ENCODE measurements at regions not wholly inside any gene's neighbourhood (a gene's known extent, or its start where the extent isn't known, plus 50 kb on each side); places are given as distances from the start of the nearest gene placed in this dataset.

DNA sequence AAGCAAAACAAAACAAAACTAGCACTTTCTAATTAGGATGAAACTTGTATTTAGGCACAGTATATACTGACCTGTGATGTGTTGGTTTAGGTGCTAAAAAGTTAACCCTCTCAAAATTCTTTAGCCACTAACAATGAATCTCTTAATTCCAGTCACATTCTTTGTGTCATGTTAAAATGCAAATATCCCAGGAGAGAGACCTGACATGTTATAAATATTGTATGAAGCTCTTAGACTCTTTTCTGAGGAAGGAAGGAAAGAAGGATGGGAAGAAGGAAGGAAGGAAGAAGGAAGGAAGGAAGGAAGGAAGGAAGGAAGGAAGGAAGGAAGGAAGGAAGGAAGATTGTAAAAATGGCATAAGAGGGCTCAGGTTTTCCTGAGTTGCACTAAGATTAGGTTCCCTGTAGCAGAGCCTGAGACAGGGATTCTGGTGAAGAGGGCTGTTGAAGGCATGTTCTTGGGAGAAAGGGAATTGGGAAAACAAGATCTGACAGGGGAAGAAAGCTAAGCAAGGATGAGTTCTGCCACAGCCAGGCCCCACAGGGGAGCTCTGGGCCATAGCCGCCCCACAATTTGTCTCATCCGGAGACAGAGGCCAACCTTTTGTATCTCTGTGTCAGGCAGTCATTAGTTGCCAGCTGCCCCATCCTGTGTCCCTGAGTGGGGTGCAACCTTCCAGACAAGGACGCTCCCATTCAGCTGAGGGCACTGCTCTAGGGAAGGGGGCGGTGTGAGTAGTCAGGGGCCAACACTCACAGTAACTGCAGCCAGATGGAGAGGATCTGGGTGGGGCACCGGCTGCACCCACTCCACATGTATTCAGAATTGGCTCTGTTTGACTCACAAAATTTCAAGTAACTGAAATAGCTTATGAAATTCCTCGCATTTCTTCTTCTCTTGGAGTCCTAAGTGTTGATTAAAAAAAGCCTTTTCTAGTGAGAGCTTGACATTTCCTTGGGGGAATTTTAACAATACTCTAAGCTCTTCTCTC, 189.3 kb upstream of the ARG1 start:
- DNase-seq (ENCODE audit: low read depth): no peak

DNA sequence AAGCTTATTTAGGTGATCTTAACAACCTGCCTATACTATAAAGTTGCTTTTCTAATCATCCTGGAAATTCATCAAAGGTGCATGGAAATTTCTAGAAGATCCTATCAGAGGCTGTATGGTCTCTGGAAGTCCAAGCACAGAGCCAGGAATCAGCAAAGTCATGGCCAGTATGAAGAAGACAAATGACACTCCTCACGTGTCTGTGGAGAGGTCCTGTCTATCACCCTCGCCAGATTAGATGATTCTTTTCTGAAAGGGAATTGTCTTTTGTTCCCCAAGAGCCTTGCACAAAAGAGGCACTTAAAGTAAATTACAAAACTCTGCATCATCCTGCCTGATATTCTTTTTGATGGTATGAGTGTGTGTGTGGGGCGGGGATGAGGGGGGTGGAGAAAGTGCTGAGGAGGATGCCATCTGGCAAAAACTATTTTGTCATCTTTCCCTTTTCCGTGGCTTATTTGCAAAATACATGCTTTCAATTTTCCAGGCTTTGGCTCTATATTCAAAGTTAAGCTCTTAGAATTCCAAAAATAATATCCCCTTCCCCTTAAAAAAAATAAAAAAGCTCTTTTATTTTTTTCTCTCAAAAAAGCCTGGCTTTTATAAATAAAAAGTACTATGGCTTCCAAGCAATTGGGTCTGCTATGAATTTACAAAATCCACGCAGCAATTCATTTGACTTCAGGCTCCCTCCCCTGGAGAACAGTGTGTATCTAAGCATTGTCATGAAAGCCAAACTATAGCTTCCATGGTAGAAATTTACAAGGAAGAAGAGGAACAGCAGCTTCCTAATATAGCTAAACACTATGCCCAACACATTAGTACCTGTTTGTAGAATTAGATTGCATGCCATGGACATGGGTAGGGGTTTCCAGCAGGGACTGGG, 185.2 kb upstream of the ARG1 start:
- no peak for DNase-seq (ENCODE audit: low read depth)

DNA sequence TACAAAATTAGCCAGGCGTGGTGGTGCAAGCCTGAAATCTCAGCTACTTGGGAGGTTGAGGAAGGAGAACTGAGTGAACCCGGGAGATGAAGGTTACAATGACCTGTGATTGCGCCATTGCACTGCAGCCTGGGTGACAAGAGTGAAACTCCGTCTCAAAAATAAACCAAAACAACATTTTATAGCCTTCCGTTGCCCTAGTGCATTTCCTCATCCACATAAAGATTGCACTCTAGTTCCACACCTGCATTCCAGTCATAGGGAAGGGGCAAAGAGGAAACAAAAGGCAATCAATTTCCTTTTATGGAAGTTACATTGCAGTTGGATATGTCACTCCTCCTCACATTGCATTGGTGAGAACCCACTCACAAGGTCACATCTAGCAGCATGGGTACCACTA, 182.7 kb upstream of the ARG1 start:
- DNase-seq (ENCODE audit: low read depth): no peak

DNA sequence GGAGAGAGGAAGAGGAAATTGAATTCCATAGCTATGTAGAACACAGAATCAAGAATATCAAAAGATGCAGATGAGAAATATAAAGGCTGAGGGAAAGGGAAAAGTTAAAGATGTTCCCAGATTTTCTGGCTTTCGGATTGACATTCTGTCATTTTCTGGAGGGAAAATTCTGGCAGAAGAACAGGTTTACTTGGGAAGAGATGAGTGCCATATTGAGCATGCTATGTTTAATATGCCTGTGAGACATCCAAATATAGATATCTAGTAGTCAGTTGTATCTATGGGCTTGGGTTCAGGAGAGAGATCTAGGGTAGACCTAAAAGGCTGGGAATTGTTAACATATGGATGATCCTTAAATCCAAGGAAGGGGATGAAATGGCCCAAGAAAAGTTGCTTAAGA, 181.9 kb upstream of the ARG1 start:
- DNase-seq (ENCODE audit: low read depth): no peak

DNA sequence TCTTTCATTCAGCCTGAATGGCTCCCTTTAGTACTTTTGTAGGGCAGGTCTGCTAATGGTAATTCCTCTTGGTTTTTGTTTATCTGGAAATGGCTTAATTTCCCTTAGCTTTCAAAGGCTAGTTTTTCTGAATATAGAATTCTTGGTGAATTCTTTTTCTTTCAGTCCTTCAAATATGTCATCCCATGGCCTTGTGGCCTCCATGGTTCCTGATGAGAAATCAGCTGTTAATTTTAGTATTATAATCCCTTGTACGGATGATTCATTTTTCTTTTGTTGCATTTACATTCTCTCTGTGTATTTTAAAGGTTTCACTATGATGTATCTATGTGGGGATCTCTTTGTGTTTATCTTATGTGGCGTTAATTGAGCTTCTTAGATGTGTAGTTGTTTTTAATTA, 179.6 kb upstream of the ARG1 start:
- no peak for DNase-seq (ENCODE audit: low read depth)

DNA sequence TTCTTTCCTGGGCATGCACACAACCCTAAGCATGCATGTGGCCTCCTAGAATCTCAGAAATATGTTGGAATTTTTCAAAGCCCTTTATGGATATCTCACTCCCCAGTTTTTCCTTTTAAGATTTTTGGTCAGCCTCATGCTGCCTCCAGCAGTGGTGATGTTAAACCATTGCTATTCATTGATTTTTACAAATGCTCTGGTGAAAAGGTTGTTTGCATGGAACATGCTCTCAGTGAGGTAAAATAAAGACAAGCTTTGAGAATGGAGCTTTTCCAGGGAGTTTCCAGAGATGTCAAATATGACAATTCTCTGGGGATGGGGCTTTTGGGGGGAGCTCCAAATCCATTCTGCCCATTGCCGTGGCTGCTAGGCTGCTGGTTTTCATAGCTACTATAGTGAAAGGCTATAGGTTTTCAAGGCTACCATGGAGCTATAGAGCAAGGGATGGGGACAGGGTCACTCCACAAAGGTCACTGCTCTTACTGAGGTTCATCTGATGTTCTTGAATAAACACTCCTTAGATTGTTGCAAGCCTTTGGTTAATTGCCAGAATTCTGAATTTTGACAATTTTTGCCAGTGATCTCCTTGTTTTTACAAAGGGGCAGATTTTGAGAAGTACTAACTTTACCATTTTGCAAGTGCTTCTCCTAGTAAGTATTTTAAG, 178.1 kb upstream of the ARG1 start:
- no peak for DNase-seq (ENCODE audit: low read depth)

DNA sequence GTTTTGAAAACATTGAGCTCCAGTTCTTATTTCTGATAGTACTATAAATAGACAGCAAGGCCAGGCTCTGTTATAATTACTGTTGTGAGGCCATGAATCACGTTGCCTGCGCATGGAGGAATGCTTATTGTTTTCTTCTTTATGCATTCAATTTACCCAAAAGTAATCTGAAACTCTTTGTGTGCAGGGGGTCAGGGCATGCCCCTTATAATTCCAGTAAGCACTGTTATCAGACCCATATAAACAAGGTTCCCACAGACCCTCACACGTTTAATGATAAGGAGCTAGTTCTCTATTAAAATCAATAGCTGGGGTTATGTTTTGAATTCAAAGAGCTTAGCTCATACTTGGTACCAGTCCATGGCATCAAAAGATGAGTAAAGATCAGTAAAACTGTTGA, 174.8 kb upstream of the ARG1 start:
- no peak for DNase-seq (ENCODE audit: low read depth)

DNA sequence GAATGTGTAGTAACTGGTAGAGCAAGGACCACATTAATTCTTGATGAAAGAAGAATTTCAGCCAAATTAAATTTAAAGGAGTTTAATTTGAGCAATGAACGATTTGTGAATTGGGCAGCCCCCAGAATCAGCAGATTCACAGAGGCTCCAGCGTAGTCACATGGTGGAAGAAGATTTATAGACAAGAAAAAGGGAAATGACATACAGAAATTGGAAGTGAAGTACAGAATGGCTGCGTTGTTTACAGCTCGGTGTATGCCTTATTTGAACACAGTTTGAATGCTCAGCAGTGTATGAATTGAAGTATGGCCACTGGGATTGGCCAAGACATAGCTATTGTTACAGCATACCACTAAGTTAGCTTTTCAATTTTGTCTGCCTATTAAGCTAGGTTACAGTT, 173.6 kb upstream of the ARG1 start:
- no peak for DNase-seq (ENCODE audit: low read depth)

DNA sequence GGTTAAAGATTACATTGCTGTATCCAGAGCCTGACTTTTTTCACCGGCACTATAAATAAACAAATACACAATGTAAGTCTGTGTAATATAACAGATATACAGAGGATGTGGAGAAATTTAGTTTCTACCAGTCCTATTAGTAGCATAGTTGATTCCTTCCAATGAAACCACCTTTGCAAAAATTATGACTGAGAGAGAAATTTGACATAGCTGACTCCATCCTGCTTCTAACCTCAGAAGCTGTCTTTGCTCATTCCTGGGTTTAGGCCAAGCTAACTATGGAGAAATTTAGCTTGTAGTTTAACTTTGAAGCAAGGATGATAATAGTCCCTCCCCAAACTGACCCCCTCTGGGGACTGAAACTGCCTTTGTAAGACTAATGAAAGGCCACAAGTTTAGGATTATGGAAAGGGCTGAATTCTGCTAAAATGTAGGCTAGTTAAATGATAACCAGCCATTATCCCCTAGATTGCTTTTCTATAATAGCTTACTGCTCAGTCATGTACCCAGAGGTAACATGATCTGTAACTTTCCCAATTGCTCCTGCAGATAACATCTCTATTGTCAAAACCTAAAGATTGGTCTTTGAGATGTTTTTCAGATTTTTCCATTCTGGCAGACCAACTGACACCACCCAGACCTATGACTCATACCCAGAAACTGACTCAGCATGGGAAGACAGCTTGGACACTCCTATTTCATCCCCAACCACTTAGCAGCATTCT, 172.8 kb upstream of the ARG1 start:
- peak; percentile 67 for DNase-seq (ENCODE audit: low read depth)

DNA sequence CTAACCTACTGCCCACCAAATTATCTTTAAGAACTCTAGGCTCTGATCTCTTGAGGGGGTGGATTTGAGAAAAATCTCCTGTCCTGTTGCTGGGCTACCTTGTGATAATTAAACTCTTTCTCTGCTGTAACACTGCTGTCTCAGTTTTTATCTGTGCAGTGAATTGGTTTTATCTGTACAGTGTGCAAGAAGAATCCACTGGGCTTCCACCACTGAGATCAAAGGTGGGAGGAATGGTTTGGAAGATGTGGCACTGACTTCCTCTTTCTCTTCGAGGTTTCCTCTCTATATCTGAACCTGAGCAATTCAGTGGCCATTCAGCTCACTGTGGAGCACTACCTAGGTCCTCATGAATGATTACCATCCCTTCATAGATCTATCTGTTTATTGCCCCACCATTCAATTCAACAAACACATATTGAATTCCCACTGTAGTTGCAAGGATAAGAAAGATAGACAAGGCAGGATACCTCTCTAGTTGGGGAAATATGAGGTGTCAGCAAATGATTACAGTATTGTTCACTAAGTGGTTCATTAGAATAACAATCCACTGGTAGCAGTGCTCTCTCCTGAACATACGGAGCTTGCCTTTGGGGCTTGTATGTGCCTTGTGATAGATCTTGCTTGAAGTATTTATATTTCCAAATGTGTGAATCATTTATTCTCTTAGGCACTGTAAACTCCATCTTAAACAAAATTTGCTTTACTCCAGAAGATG, 172.1 kb upstream of the ARG1 start:
- no peak for DNase-seq (ENCODE audit: low read depth)

DNA sequence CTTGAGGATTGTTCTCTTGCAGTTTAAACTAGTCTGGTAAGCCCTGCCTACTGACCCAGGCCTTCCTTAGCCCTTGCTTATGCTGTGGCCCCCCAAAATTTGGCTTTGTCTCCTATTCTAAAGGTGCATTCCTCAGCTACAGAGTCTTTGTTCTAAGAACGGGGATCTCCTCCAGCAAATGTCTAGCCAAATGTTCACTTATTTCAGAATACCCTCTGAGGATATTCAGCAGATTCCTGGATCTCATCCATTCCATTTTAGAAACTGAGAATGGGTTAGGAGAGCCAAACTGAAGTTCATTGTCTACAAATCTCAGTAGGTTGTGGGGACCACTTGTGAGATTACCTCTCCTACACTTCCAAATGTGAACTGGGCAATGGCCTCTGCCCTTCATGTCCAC, 164.2 kb upstream of the ARG1 start:
- DNase-seq (ENCODE audit: low read depth): no peak

DNA sequence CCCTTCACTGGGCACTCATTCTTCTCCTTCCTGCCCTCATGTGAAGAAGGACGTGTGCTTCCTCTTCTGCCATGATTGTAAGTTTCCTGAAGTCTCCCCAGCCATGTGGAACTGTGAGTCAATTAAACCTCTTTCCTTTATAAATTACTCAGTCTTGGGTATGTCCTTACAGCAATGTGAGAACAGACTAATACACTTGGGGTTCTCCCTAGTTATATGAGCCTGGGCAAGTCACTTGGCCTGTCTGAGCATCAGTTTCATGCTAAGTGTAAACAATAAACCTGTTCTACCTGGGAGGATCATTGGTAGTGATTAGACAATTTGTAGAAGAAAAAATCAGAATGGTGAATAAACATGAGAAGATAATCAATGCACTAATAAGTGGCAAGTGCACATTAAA, 162.2 kb upstream of the ARG1 start:
- no peak for DNase-seq (ENCODE audit: low read depth)

DNA sequence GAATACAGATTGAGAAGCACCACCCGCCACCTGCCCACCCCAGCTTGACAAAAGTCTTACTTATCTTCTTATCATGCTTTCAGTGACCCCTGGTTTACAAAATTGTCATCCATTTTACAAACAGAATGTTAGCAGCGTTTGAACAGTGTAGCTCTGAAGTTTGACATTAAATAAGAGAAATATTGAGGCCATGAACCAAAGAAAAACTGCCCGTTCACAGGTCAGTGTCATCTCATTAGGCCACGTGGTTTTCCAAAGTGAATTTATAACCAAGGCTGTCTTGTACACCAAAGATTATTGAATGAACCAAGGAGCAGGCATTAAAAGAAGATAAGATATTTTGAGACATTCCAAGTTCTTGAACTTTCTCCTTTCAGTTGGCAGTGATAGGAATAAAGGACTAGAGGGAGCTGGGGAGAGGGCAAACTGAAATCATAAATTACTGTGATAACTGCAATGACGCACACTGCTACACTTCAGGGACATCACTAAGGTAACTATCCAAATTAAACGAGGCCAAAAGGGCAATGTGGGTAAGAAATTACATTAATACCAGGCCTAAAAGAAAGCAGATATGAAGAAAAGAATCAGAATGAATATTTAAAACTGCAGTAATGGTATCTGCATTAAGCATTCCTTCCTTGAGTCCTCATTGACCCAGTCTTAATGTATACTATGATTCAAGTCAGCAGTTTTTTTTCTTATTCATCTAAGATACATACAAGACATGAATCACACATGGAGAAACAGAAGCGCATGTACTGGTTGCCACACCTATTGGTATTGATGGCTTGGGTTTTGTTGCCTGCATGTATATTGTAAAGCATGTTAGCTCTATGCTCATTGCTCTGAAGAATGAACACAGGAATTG, 159.8 kb upstream of the ARG1 start:
- DNase-seq (ENCODE audit: low read depth): no peak

DNA sequence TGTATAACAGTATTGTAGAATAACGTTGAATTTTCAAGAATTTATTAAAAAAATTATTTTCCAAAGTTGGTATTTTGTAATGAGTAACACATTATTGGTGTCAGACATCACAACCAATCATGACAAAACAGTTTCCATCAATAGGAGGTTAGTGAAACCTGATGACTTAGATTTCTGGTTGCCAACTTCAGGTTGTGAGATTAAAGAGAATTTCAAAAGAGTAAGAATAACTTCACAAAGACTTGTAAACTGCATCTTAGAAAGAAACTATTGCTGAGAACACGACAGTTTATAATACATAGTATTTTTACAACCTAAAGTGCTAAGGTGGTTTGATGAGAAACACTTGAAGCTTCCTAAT, 159.2 kb upstream of the ARG1 start:
- DNase-seq (ENCODE audit: low read depth): no peak

DNA sequence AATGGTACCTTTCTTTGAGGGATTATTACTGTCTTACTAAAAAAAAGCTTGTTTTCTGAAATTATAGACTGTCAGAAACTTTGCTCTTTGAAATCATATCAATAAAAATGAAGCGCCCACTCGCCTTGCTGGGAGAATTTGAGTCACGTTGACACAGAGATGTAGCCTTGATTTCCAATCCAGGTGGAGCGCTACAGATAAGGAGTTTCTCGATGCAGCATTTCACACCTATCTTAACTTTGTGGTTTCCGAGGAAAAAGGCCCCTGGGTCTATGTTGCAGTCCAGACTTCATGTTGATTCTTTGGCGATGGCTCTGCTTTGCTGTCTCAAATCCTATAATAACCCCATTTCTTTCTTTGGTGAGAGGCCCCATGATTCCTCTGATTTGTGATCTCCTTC, 158.1 kb upstream of the ARG1 start:
- DNase-seq (ENCODE audit: low read depth): no peak

DNA sequence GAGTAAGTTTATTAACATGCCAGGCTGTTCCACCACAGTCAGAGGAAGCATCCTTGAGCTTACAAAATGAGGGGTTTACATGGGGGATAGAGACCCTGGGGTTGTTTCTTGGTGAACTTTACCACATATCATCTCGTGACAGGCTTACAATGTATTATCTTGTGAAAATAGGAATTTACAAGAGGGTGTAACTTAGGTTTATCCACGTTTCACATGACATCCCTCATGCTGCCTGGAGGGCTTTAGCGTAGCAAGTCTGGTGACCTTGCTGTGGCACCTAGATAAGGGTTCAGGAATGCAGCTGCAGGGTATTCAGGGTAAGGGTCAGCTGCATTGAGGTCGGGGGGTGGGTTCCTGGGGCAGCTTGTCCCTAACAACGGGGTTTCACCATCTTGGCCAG, 154.6 kb upstream of the ARG1 start:
- no peak for DNase-seq (ENCODE audit: low read depth)

DNA sequence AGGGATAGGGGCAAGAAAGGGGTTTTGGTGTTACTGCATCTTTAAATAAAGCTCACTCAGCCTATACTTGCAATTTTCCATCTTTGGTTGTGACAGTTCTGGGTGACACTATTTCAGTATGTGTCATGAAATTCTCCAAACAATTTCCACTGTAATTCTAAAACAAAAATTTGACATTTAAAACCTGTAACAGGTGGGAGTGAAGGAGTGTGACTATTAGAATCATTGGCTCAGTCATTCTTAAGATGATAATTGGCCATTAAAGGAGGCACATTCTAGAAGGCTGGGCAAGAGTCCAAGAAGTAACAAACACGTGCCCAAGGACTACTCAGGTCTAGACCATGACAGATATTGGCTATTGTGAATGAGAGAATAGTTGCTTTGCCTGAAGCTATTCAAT, 153.3 kb upstream of the ARG1 start:
- no peak for DNase-seq (ENCODE audit: low read depth)

DNA sequence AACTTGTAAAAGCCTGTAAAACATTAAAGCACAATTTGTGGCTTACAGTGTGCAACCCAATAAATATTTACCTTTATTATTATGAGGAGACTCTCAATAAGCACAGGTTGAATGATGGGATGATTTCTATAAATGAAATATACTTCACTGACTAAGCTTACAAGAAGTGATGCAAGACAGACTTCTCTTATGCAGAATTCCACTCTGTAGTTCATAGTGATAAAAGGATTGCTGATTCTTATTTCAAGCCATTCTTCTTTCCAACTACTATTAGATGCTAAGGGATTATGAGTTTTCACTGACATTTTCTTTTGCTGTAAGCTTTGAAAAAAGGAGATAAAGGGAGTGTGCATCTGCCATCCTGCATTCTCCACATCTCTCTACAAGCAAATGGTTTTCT, 149.0 kb upstream of the ARG1 start:
- no peak for DNase-seq (ENCODE audit: low read depth)

DNA sequence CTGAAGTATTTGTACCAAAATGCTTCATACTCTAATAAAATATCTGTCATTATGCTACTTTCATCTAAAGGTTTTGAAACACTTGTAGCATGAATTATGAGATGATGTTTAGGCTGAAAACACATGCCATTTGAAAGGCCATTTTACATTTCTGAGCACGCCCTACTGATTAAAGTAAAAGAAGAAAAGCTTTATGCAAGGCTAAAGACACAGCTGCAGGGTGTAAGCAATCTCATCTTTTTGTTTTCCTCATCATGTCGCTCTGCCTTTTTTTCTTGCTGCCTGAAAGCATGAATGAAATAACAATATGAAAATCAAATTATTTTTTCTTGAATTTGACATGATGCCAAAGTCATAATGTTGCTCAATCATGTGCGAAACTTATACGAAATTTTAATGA, 148.6 kb upstream of the ARG1 start:
- DNase-seq (ENCODE audit: low read depth): no peak

DNA sequence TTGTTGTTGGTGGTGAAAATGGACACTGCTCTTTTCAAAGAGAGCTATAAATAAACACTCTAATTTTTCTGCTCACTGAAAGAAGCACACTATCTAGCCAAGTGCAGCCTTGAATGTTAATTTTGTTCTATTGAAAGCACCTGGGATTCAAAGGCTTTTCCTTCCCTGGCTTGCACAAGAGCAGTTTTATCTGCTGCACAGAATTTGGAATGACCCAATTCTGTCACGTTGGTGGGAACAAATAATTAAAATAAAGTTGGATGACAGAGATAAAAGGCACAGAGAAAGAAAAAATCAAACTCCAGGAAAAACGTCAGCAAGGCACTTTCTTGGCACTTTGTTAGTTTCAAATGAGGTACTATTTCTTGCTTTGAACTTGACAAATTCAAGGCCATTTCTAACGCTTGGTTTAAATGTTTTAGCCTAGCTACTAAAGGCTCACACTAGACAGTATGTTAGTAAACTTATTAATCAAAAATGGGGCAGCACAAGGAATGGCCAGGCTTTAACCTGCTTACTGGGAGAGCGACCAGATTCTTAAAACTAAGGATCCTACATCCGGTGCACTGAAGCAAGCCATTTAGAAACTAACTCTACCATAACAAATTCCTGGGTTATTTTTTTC, 145.5 kb upstream of the ARG1 start:
- no peak for DNase-seq (ENCODE audit: low read depth)
